A673 (cell line): ENCODE measurements at regions not wholly inside any gene's neighbourhood (a gene's known extent, or its start where the extent isn't known, plus 50 kb on each side); places are given as distances from the start of the nearest gene placed in this dataset.

Source experiments
- CTCF ChIP-seq: fragments of 300-800, 200-600 bp; sonication (generic); conservative IDR thresholded peaks from 2 replicates; pipeline ENCODE4 v1.5.1; 2017; ENCODE audit warnings: low read depth, mild to moderate bottlenecking, antibody characterized with exemption, low read length, moderate library complexity, mixed read lengths
- EZH2 ChIP-seq: fragments of 200-600 bp; sonication (generic); IDR thresholded peaks from 2 replicates; pipeline ENCODE4 v1.6.1; 2017; ENCODE audit warnings: borderline replicate concordance, low read depth, mild to moderate bottlenecking, mixed read lengths, antibody characterized with exemption, low read length; ENCODE audit not compliant: poor library complexity, severe bottlenecking

- TF ChIP-seq CTCF = no peak
- TF ChIP-seq EZH2 = no peak
Measured at GRCh38 chr7:17027789-17028152, 146.0 kb upstream of the AGR3 start.
